ENCODE measurements at regions not wholly inside any gene's neighbourhood (a gene's known extent, or its start where the extent isn't known, plus 50 kb on each side); places are given as distances from the start of the nearest gene placed in this dataset.

- no peak overlapping the region for H2BK20ac ChIP-seq (ENCODE audit: low read length)
- H3K4me2 ChIP-seq (ENCODE audit: insufficient read depth in 1 of 2, low read depth in 2 of 2, low read length in 2 of 2), result no peak overlapping the region
- no peak overlapping the region for H3K4ac ChIP-seq (replicated peaks; ENCODE audit: insufficient read length, low read depth, low read length)
- no peak overlapping the region for H2BK5ac ChIP-seq (ENCODE audit: low read depth, low read length)
- no peak overlapping the region for H4K8ac ChIP-seq (ENCODE audit: extremely low read depth, insufficient read depth, low read length)
- no peak overlapping the region for H3K18ac ChIP-seq (ENCODE audit: extremely low read depth, low read length)
- H3K4me3 ChIP-seq (ENCODE audit: extremely low read depth in 1 of 4, insufficient read depth in 2 of 4, low read depth in 3 of 4, low read length in 4 of 4), result no peak overlapping the region
- H3K14ac ChIP-seq (ENCODE audit: insufficient read length), result no peak overlapping the region
- H3K56ac ChIP-seq (replicated peaks; ENCODE audit: insufficient read length, low read depth, low read length), result no peak overlapping the region
- no peaks in the 10 kb centered on the region for H3K27me3 ChIP-seq (replicated peaks in 1 of 4; ENCODE audit: control insufficient read depth in 3 of 4, extremely low read depth in 1 of 4, insufficient read depth in 3 of 4, low read length in 3 of 4)
- H2AFZ ChIP-seq (ENCODE audit: low read length), result no peak overlapping the region
- FAIRE-seq (peak; percentile 62), DNase-seq (ENCODE audit: low read depth in 1 of 2, low spot score in 2 of 2) (no peak)
- CTCF ChIA-PET (ENCODE audit: partially characterized antibody), result interaction anchor here (1.5 kb wide), 1 partner anchor 164 kb away, joined by 4 read pairs; no protein-coding TSS in a partner anchor
- H2AK5ac ChIP-seq (ENCODE audit: low read depth, low read length), result no peak overlapping the region
- no peak overlapping the region for H3K9ac ChIP-seq (replicated peaks in 1 of 4; ENCODE audit: extremely low read depth in 1 of 4, low read depth in 3 of 4, low read length in 3 of 4)
- POLR2A ChIA-PET (ENCODE audit: partially characterized antibody), result interaction anchor here (1.1 to 1.6 kb wide), 2 partner anchors 18 to 732 kb away, joined by 3 to 6 read pairs; no protein-coding TSS in a partner anchor
- no peak overlapping the region for H4K5ac ChIP-seq (ENCODE audit: insufficient read length, low read depth, low read length)
- no peak overlapping the region for H4K91ac ChIP-seq (replicated peaks; ENCODE audit: insufficient read length, low read length)
- TF ChIP-seq TBP (IDR thresholded peaks at IDR 0.05; ENCODE audit: low read depth, low read length), result peak; percentile 86
- no peak for TF ChIP-seq ZNF274 (IDR thresholded peaks at IDR 0.05; ENCODE audit: borderline replicate concordance, extremely low read depth, low read length)
- TF ChIP-seq TEAD4 (IDR thresholded peaks at IDR 0.05; ENCODE audit: low read depth, low read length), result no peak
- no peak for TF ChIP-seq KDM4A (IDR thresholded peaks at IDR 0.05; ENCODE audit: low read depth, low read length, severe bottlenecking)
- TF ChIP-seq TAF7 (optimal IDR thresholded peaks at IDR 0.05; ENCODE audit: borderline replicate concordance, low read depth, low read length), result peak; percentile 100
- TF ChIP-seq TCF12 (IDR thresholded peaks at IDR 0.05; ENCODE audit: low read depth, low read length), result no peak
- peak; percentile 89 for TF ChIP-seq GTF2F1 (IDR thresholded peaks at IDR 0.05; ENCODE audit: borderline replicate concordance, low read depth, low read length)
- peak; percentile 91 for TF ChIP-seq POLR2AphosphoS5 (IDR thresholded peaks at IDR 0.05; ENCODE audit: low read depth, low read length)
- peak; percentile 57 to 90 for TF ChIP-seq POLR2A (IDR thresholded peaks at IDR 0.05; ENCODE audit: control extremely low read depth in 1 of 2, low read depth in 2 of 2, low read length in 2 of 2)
- no peak overlapping the region for H2BK12ac ChIP-seq (ENCODE audit: low read depth, low read length)
- no peaks in the 10 kb centered on the region for H3K36me3 ChIP-seq (ENCODE audit: control insufficient read depth in 2 of 4, insufficient read depth in 4 of 4, low read length in 3 of 4)
- peaks cover 1 to 8% of the 10 kb centered on the region in 2 experiments for H4K20me1 ChIP-seq (replicated peaks in 1 of 2; ENCODE audit: control insufficient read depth in 1 of 2, insufficient read depth in 2 of 2, low read length in 2 of 2)
- H2BK15ac ChIP-seq (ENCODE audit: low read length), result no peak overlapping the region
- H3K9me3 ChIP-seq (ENCODE audit: insufficient read depth in 2 of 2, low read depth in 1 of 2, low read length in 1 of 2), result no peaks in the 10 kb centered on the region
- peaks cover 0 to 89% of the 10 kb centered on the region in 2 experiments; a peak in 2 of 4 replicates for H3K79me2 ChIP-seq (ENCODE audit: control insufficient read depth in 1 of 2, insufficient read depth in 2 of 2, low read length in 2 of 2)
- H3K4me1 ChIP-seq (replicated peaks in 1 of 4; ENCODE audit: control insufficient read depth in 3 of 4, insufficient read depth in 4 of 4, low read length in 3 of 4), result peaks cover 4 to 25% (median 13%) of the 10 kb centered on the region in 4 experiments; a peak in 6 of 7 replicates
- peaks cover 3% of the 10 kb centered on the region; the same call in 1 of the 2 replicates for H3K79me1 ChIP-seq (ENCODE audit: low read depth, low read length)
- H3K27ac ChIP-seq (ENCODE audit: low read depth, low read length), result no peak overlapping the region
- no peak overlapping the region for H3K23ac ChIP-seq (ENCODE audit: insufficient read length)
- no peaks in the 10 kb centered on the region for H3K23me2 ChIP-seq (ENCODE audit: low read depth, low read length)
- H2BK120ac ChIP-seq (replicated peaks; ENCODE audit: low read depth, low read length), result no peak overlapping the region
- 91% methylated on average over 4 of the region's 4 CpGs; no CpG with 5 or more reads in 1 of the 2 experiments for WGBS, 2 experiments (ENCODE audit: extremely low coverage in 1 of 2, insufficient coverage in 1 of 2, insufficient read length in 1 of 2, insufficient replicate concordance in 2 of 2, low coverage in 1 of 2, low lambda C conversion rate in 2 of 2, missing lambda C conversion rate in 1 of 2)
Measured at GRCh38 chr2:167386694-167387093, 498.4 kb downstream of the XIRP2 start.
